GM18498 (cell line): ENCODE measurements at regions not wholly inside any gene's neighbourhood (a gene's known extent, or its start where the extent isn't known, plus 50 kb on each side); places are given as distances from the start of the nearest gene placed in this dataset.

Experiments used
- ATAC-seq: cut with Tn5 transposase; IDR thresholded peaks from one replicate; pipeline ENCODE4 v1.9.1; 2021; ENCODE audit warnings: mild to moderate bottlenecking, moderate library complexity; ENCODE audit not compliant: unreplicated experiment

DNA sequence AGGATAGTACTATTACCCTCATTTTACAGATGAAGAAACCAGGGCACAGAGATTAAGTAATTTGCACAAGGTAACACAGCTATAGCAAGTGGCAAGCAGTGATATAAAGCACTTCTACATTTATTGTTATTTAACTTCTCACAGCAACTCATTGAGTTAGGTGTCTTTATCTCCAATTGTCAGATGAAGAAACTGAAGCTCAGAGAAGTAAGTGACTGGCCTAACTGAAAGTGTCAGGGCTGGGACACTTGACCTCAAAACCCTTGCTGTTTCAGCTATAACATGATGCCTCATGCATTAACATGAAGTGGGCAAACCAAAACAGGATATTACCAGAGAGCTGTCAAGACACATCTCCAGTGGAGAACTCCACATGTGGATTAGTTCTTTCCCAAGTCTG lies 65.8 kb upstream of the LEKR1 start:
- peak; percentile 95 for ATAC-seq

DNA sequence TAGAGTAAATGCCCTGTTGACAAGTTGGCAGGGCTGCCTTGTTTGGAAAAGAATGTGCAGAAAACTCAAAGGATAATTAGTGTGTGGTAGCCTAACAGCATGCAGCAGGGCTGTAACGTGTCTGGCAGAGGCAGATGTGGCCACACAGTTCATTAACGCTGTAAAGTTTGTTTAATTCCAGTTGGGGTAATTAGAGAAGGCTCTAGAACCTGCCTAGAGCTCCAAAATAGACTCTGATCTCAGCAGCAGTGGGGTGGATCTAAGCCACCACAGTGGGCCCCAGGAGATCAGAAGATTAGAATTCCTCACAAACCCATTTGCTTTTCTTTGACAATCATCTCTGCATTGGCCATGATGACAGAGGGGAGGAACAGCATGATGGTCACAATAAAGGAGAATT lies 65.1 kb upstream of the LEKR1 start:
- ATAC-seq: peak; percentile 11

DNA sequence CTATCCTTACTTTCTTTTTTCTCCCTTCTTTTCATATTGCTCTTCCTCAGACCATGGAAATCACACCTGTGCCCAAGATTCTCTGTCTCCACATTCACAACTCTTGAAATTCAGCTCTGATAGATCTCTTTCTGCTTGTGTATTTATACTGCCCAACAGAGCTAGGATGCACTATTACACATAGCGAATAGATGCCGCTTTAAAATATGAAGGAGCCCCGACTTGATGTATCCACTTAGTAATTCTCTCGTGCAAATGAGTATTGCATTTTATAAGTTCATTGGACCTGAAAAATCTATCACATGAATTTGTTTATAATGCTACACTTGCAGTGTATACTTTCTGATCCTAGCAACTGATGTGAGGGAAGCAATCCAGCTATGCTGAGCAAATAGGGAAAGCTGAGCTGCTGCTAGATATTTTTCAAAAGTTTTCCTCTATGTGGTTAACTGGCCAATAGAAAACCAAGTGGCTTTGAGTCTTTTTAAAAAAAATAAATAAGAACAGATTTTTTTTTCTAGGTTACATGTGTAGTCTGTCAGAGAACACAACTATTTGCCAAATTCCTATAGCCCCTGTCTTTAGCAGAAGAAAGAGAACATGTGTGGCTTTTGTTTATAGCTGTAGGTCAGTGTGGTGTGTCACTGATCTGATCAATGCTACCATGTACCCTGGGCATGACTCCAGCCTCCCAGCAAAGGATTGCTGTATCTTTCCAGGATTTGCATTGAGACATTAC lies 64.3 kb upstream of the LEKR1 start:
- no peak for ATAC-seq

DNA sequence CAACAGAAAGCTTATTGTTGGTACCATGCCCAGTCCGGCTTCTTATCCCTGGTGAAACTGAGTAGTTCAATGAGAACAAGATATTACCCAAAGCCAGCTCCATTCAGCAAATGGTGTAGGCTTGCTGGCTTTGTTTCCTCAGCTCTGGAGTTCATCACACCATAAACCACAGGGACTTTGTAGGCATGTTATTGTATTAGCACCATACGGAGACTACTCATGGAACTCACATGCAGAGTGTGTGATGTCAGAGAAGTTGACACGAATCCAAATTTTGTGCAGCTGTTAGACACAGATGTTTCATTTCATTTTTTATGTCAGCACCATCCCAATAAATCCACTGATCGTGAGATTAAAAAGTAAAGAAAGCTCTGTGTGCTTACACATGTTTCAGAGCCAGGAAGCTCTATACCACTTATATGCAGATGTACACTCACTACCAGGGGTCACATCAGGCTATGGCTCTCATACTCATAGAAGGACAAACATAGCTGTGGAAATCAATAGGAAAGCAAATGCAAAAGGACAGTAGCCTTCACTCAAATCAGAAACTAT lies 63.4 kb upstream of the LEKR1 start:
- no peak for ATAC-seq

DNA sequence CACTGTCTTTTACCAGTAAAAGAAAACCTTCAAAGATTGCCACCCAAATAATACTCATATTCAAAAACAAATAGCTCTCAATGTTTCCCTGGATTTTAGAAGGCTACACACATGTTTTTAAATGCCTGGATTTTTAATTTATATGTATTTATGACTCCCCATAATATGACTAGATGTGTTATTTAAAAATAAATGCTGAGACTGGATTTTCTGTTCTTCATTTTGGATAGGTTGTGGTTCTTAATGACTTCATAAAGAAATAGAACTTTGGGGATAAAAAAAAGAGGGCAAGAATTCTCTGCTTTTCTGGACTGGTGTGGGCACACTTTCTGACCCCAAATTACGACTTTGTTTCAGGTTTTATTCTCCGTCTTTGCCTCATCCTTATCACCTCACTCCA lies 62.8 kb upstream of the LEKR1 start:
- no peak for ATAC-seq

DNA sequence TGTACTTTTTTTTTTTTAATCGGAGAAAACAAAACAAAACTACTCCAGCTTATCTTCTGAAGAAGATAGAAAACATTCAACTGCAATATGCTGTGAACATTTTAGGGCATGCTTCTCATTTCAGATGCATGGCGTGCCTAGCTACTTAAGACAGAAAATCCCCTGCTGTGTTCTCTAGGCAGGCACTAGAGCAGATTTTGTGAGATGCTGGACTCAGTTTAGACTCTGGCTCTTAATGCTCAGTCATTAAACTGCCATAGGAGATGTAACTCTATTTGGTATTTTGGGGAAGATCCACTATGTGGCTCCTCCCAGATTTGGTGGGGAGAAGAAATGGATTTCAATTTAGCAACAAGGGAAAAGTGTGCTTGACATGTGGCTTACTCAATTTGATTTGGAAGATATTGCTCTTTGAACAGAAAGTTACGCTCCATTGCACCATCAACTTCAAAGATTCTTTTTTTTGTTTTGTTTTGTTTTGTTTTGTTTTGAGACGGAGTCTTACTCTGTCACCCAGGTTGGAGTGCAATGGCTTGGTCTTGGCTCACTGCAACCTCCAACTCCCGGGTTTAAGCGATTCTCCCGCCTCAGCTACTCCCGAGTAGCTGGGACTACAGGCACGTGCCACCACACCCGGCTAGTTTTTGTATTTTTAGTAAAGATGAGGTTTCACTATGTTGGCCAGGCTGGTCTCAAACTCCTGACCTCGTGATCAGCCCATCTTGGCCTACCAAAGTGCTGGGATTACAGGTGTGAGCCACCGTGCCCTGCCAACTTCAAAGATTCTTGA lies 62.0 kb upstream of the LEKR1 start:
- no peak for ATAC-seq

DNA sequence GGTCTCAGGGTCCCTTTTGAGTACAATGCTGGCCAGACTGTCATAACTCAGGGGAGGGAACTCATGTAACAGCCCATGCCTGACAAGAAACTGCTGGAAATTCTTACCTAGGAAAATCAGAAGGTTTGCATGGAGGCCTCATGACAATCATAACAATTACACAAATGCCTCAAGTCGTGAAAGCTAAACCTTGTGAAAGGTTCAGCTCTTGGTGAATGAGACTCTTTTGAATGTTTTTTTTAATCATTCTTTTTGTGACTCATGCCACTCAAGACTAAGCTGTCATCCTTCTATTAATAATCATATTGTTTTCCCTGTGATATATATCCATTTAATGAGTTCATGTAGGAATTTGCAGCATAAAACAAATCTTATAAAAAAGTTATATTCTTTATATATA lies 61.4 kb upstream of the LEKR1 start:
- ATAC-seq: no peak

DNA sequence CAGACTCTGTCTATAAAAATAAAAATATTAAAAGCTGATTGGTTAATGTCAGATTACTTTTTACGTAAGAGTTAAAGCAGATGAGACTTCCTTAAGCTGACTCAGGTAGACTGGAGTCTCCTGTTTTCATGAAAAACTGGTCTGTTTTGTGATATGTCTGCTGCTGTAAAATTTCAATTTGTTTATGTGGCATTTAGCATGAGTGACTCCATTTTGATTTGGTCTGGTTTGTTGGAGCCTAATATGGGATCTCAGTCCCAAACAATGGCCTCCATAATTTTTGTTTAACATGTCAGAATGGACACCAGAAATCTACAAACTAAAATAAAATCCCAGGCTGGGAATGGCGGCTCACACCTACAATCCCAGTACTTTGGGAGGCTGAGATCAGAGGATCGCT lies 57.8 kb upstream of the LEKR1 start:
- no peak for ATAC-seq

DNA sequence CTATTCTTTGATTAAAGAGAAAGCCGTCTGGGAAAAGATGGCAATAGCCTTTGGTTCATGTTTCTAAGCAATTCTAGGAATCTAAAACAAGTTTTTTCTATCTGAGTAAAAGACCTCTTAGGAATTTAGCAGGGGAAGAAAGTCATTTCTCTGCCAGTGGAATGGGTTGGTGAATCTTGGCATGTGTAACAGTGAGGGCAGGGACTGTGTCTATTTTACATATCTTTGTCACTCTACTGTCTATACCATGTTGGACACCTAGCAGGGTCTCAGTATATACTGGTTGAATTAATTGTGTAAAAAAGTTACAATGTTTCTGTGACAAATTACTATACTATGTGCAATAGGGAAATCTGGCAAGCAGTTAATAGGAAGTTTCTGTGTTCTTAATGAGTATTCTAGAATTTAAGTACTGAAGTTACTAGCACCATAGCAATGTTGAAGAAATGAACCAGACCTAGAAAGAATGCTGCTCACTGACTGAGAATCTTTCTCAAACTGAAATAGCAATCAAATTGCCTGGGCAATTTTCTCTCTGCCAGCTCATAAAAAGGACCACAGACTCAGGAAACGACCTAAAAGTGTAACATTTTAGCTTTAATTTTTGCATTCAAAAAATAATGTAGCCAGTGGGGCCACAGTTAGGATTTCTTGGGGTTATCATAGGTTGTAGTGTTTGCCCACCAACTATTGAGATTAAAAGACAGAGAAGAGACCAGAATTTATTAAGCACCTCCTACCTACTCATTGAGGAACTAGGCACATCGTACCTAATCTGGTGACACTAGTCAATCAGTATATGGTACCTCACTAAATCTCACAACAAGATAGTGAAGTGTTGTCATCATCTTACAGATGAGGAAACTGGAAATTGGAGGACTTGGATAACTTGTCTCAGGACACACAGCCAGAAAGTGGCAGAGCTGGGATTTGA lies 56.2 kb upstream of the LEKR1 start:
- ATAC-seq: no peak

DNA sequence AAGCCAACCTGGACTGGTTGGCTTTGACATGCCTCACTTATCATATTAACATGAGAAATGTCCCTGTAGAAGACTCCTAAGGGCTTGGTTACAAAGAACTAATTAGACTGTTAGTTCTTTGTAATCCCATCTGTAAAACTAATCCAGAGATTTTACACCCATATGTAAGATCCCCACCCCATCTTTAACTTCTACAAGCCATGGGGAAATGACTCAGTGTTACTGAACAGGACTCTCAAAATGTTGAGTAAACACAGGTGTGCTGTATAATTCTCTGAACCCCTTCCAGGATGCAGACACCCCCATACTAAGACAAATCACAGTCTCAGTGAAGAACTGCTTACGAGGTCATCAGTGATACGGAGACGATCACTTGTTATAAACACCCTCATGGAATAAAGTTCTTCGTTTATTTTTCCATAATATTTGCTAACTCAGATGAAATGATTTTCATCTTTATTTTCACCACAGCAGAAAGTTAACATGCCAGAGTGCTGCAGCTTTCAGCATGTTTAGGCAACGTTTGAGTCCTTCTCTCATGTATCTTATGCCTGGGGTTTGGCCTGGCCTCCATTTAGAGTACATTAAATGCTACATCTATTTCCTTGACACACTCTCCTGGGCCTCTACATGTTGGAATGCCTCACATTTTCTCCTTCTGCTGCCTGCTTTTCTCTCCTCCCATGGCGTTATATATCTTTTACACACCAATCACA lies 55.3 kb upstream of the LEKR1 start:
- ATAC-seq: no peak

DNA sequence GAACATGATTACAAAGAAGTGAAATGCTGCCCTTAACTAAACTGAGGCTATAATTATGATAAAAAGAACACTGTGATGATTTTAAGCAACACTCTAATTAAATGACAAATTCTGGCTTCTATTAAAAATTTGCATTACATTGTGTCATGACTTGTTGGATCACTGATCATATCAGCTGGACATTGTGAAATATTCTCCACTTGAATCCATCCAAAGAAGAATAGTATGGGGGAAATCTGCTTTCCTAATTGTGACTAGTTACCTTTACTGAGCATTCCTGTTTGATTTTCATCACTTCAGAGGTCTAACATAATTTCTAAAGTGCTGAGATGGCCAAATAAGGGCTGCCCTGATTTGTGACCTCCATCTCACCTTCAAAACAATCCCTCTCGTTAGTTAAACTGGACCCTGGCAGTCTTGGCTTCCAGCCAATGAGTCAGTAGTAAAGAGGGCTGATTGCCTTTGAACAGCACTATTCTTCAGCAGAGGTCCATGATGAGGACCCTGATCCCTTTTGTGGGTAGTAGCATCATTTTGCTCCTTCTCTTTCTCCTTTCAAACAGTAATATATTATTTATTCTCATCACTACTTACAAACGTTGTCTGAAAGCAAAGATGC lies 53.5 kb upstream of the LEKR1 start:
- no peak for ATAC-seq

DNA sequence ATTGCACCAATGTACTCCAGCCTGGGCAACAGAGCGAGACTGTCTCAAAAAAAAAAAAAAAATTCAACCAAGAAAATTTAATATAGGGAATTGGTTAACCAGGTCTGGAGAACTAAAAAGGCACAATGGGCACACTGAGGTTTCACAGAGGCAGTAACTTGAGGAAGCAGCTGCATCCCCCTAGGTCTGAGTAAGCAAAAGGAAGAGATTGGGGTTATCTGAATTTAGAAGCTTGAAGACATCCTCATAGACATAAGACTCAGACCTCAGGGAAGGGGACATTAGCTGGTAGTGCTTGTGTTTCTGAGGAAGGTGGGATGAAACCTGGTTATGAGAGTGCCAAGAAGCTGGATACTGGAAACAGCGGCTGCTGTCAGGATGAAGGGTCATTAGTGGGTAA lies 50.1 kb upstream of the LEKR1 start:
- ATAC-seq: no peak
